Thyroid gland (tissue), 4 donors: ENCODE measurements at regions not wholly inside any gene's neighbourhood (a gene's known extent, or its start where the extent isn't known, plus 50 kb on each side); places are given as distances from the start of the nearest gene placed in this dataset.

Experiments
- DNase-seq, 2 donors: peaks; one replicate each; pipeline ENCODE4 v3.0.0-alpha.2; 2019
- H3K27ac ChIP-seq, 3 donors: fragments of 200-600 bp; sonication (generic); 1 replicate in 2 of 3; 2 replicates in 1 of 3; pipeline ENCODE4 v1.5.1; 2016 to 2019; ENCODE audit warnings: mild to moderate bottlenecking in 1 of 3, moderate library complexity in 1 of 3
- H3K27me3 ChIP-seq: fragments of 200-600 bp; sonication (generic); one replicate; pipeline ENCODE4 v1.5.1; 2019
- H3K36me3 ChIP-seq, 2 donors: fragments of 200-600 bp; sonication (generic); one replicate each; pipeline ENCODE4 v1.5.1; 2016 to 2019
- H3K4me1 ChIP-seq, 2 donors: fragments of 200-600 bp; sonication (generic); one replicate each; pipeline ENCODE4 v1.5.1; 2017 to 2019
- H3K4me3 ChIP-seq, 3 donors: fragments of 200-600 bp; sonication (generic); replicated peaks in 1 of 3; 1 replicate in 2 of 3; 2 replicates in 1 of 3; pipeline ENCODE4 v1.5.1; 2016; ENCODE audit warnings: mild to moderate bottlenecking in 1 of 3
- H3K9me3 ChIP-seq: fragments of 200-600 bp; sonication (generic); one replicate; pipeline ENCODE4 v1.5.1; 2017
- CTCF ChIP-seq, 6 experiments: fragments of 200-600 bp in 3 of 6; fragments of 450-650 bp in 3 of 6; sonication (generic) in 3 of 6; IDR thresholded peaks; one replicate each; pipeline ENCODE4 v1.5.1; 2016 to 2019; ENCODE audit warnings: antibody characterized with exemption in 6 of 6, mild to moderate bottlenecking in 2 of 6, inconsistent platforms in 1 of 6, moderate library complexity in 1 of 6
- POLR2A ChIP-seq, 2 donors: fragments of 450-650 bp; IDR thresholded peaks; one replicate each; pipeline ENCODE4 v1.6.1; 2017; ENCODE audit warnings: antibody characterized with exemption in 2 of 2, mild to moderate bottlenecking in 2 of 2, moderate library complexity in 1 of 2
- WGBS, 2 donors: methylation state at CpG; one replicate each; pipeline ENCODE4 v1.1.5; 2017; 5-methylcytosine and 5-hydroxymethylcytosine counted together
- intact Hi-C: fragments of 100-400 bp; cut with DNase I; formaldehyde crosslinking; loops from one replicate; pipeline ENCODE4 v1.15.1; 2023

DNA sequence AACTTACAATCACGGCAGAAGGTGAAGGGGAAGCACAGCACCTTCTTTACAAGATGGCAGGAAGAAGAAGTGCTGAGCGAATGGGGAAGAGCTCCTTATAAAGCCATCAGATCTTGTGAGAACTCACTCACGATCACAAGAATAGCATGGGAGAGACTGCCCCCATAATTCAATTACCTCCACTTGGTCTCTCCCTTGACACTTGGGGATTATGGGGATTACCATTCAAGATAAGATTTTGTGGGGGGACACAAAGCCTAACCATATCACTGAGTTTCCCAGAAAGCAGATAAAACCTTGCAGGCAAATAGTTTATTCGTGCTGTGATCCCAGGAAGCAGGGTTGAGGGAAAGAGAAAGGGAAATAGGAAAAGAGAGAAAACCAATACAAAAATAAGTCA lies 69.0 kb upstream of the GYPA start:
- no peaks in the 10 kb centered on the region for H3K36me3 ChIP-seq
- no peak for DNase-seq
- no peaks in the 10 kb centered on the region for H3K27me3 ChIP-seq
- H3K27ac ChIP-seq = no peak overlapping the region
- H3K9me3 ChIP-seq = no peaks in the 10 kb centered on the region
- no peak overlapping the region for H3K4me3 ChIP-seq
- TF ChIP-seq POLR2A (IDR thresholded peaks at IDR 0.05) (no peak), CTCF (IDR thresholded peaks at IDR 0.05) (no peak)
- intact Hi-C loops = no loop called here
- WGBS, 2 donors = 58 to 66% methylated on average over 4 of the region's 4 CpGs
- no peaks in the 10 kb centered on the region for H3K4me1 ChIP-seq

DNA sequence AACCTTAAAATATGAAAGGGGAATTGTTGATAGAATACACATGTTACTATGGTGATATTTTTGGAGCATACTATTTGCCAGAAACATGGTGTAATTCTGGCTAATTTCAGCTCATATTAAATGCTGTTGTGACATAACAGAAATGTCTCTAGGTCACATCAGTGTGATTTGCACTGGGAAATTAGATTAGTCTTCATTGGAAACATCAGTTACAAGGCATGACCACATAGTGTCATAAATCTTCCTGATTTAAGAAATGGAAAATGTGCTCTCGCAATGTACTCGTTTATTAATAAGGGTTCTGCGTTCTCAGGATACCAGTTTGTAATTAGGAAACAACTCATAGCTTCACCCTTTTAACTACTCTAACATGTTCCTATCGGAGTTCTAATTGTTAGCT lies 72.9 kb upstream of the GYPA start:
- 85 to 91% methylated on average over 4 of the region's 4 CpGs for WGBS, 2 donors

GRCh38 chr4:144223149-144223548 lies 82.6 kb upstream of the GYPA start:
- WGBS, 2 donors = 88 to 91% methylated on average over 1 of the region's 1 CpG
- TF ChIP-seq POLR2A (IDR thresholded peaks at IDR 0.05) (no peak), CTCF (IDR thresholded peaks at IDR 0.05) (no peak)
- Histone ChIP-seq H3K27ac (no peak overlapping the region), H3K27me3 (no peaks in the 10 kb centered on the region), H3K9me3 (no peaks in the 10 kb centered on the region), H3K4me1 (no peaks in the 10 kb centered on the region), H3K36me3 (no peaks in the 10 kb centered on the region), H3K4me3 (no peak overlapping the region)
- no peak for DNase-seq
- intact Hi-C loops = no loop called here

More for the DNA sequence above, 72.9 kb upstream of the GYPA start:
- DNase-seq = no peak
- Histone ChIP-seq H3K4me1 (no peaks in the 10 kb centered on the region), H3K36me3 (no peaks in the 10 kb centered on the region), H3K27me3 (no peaks in the 10 kb centered on the region), H3K4me3 (no peak overlapping the region), H3K27ac (no peak overlapping the region), H3K9me3 (no peaks in the 10 kb centered on the region)
- no peak for TF ChIP-seq CTCF (IDR thresholded peaks at IDR 0.05)
- no peak for TF ChIP-seq POLR2A (IDR thresholded peaks at IDR 0.05)
- intact Hi-C loops = no loop called here

DNA sequence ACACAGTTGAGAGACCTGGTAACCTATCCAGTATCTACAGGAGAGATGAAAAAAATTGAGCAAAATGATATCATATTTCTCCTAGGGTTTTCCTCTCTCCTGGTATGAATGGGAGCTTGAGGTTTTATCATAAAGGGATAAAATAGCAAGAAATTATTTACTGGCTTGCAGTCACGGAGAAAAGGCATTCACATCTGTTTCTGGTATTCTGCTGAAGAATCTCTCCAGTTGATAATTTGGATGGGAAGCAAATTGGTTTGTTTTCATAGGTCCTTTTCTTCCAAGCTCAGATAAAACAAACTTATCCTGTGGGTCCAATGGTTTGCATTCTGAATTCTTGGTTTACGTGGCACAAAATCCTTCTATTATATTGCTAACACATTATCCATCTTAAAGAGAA lies 83.1 kb upstream of the GYPA start:
- DNase-seq = no peak
- H3K27ac ChIP-seq = no peak overlapping the region
- 68 to 71% methylated on average over 2 of the region's 2 CpGs for WGBS, 2 donors
- H3K4me3 ChIP-seq = no peak overlapping the region
- TF ChIP-seq CTCF (IDR thresholded peaks at IDR 0.05) (no peak), POLR2A (IDR thresholded peaks at IDR 0.05) (no peak)
- H3K27me3 ChIP-seq = no peaks in the 10 kb centered on the region
- no peaks in the 10 kb centered on the region for H3K9me3 ChIP-seq
- intact Hi-C loops = no loop called here
- H3K4me1 ChIP-seq = no peaks in the 10 kb centered on the region
- H3K36me3 ChIP-seq = no peaks in the 10 kb centered on the region

DNA sequence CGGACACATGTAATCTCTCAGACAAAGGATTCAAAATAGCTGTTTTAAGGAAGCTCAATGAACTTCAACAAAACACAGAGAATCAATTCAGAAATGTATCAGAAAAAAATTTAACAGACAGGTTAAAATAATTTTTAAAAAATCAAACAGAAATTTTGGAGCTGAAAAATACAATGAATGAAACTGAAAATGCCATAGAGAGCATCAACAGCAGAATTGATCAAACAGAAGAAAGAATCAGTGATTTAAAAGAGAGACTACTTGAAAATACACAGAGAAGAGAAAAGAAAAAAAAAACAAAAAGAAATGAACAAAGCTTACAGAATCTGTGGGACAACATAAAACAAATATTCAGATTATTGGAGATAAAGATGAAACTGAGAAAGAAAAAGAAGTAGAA lies 118.8 kb upstream of the GYPA start:
- TF ChIP-seq CTCF (IDR thresholded peaks at IDR 0.05) (no peak), POLR2A (IDR thresholded peaks at IDR 0.05) (no peak)
- 100% methylated on average over 1 of the region's 1 CpG for WGBS, 2 donors
- H3K27ac ChIP-seq = no peak overlapping the region

More for the DNA sequence above, 118.8 kb upstream of the GYPA start:
- DNase-seq = no peak
- no peaks in the 10 kb centered on the region for H3K9me3 ChIP-seq
- H3K4me3 ChIP-seq = no peak overlapping the region
- intact Hi-C loops = no loop called here
- H3K36me3 ChIP-seq = no peaks in the 10 kb centered on the region
- H3K4me1 ChIP-seq = no peaks in the 10 kb centered on the region
- H3K27me3 ChIP-seq = no peaks in the 10 kb centered on the region
